MM.1S (cell line): ENCODE measurements at regions not wholly inside any gene's neighbourhood (a gene's known extent, or its start where the extent isn't known, plus 50 kb on each side); places are given as distances from the start of the nearest gene placed in this dataset.

Experiments used
- CTCF ChIP-seq: fragments of 300-600 bp; sonication (generic); IDR thresholded peaks from 2 replicates; pipeline ENCODE4 v1.5.1; 2016; ENCODE audit warnings: antibody characterized with exemption, low read length, mixed read lengths
- EZH2 ChIP-seq: fragments of 300-600 bp; sonication (generic); optimal IDR thresholded peaks from 2 replicates; pipeline ENCODE3; 2017; ENCODE audit warnings: low read depth, mild to moderate bottlenecking, antibody characterized with exemption, low read length, mixed read lengths
- EZH2phosphoT487 ChIP-seq: fragments of 300-600 bp; sonication (generic); IDR thresholded peaks from 2 replicates; pipeline ENCODE4 v1.6.1; 2018; ENCODE audit warnings: antibody characterized with exemption, low read length

GRCh38 chr12:116370886-116371580, 93.5 kb upstream of the MED13L start:
- no peak for TF ChIP-seq CTCF
- no peak for TF ChIP-seq EZH2
- TF ChIP-seq EZH2phosphoT487 = no peak
